SK-N-MC (cell line): ENCODE measurements at regions not wholly inside any gene's neighbourhood (a gene's known extent, or its start where the extent isn't known, plus 50 kb on each side); places are given as distances from the start of the nearest gene placed in this dataset.

Experiments
- EZH2 ChIP-seq: fragments of 200-600 bp; sonication (generic); IDR thresholded peaks from one replicate; pipeline ENCODE4 v1.6.1; 2017; ENCODE audit warnings: antibody characterized with exemption
- FOXP2 ChIP-seq: optimal IDR thresholded peaks from 2 replicates; pipeline ENCODE3; 2011; ENCODE audit warnings: mild to moderate bottlenecking, moderate library complexity; ENCODE audit not compliant: insufficient read depth; ENCODE audit errors: extremely low read length, control extremely low read depth
- POLR2AphosphoS5 ChIP-seq: IDR thresholded peaks from 2 replicates; pipeline ENCODE4 v1.6.1; 2012; ENCODE audit warnings: mild to moderate bottlenecking, low read depth, low read length, borderline replicate concordance

DNA sequence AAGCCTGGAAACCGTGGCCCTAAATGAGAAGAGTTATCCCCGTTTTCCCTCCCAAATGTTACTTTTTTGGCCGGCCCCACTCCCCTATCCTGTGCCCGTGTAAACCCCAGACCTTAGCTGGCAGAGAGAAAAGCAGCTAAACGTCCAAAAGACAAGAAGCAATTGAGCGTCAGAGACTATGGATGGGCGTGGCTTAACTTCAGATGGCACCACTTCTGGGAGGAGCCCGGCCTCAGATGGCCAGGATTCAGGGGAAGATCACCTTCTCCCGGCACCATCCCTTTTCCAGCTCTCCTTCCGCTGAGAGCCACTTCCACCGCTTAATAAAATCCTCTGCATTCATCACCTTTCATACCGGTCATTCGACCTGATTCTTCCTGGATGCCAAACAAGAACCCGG is 350.1 kb upstream of the PCDH7 start:
- TF ChIP-seq EZH2 (no peak), POLR2AphosphoS5 (no peak), FOXP2 (no peak)
